HT1080 (cell line): ENCODE measurements at regions not wholly inside any gene's neighbourhood (a gene's known extent, or its start where the extent isn't known, plus 50 kb on each side); places are given as distances from the start of the nearest gene placed in this dataset.

Source experiments
- DNase-seq: peaks from one replicate; pipeline ENCODE4 v3.0.0-alpha.2; 2015; ENCODE audit warnings: low read depth

GRCh38 chr2:64704161-64704560, 50.4 kb upstream of the SERTAD2 start:
- DNase-seq = no peak

- no peak for DNase-seq
Observed at GRCh38 chr2:64704996-64705395, 51.3 kb upstream of the SERTAD2 start.

DNA sequence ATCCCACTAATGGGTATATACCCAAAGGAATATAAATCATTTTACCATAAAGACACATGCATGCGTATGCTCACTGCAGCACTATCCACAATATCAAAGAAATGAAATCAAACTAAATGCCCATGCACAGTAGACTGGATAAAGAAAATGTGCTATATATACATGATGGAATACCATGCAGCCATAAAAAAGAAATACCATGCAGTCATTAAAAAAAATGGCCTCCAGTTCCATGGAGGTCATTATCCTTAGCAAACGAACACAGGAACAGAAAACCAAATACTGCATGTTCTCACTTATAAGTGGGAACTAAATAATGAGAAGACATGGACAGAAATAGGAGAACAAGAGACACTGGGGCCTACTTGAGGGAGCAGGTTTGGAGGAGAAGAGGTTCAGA, 53.6 kb upstream of the SERTAD2 start:
- DNase-seq = no peak

- DNase-seq = no peak
Observed at GRCh38 chr2:64708829-64709228, 55.1 kb upstream of the SERTAD2 start.

- peak; percentile 80 for DNase-seq
Observed at GRCh38 chr2:64711252-64711800, 57.6 kb upstream of the SERTAD2 start.

DNA sequence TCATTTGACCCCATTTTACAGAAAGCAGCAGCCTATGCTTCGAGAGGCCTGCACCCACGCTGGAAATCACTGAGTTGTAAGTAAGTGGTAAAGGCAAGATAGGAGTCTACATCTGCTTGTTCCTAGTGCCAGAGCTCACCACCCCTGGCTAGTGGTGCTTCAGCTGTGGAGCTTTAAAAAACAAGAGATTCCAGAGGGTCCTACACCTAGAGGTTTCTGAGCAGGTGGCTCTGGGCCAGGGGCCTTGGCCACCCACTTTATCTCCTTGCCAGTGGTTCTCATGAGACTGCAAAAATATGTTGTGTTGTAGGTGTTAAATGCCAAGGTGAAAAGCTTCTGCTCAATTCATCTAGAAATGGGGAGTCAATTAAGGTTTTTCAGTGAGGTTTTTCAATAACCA, 60.0 kb upstream of the SERTAD2 start:
- DNase-seq = no peak

GRCh38 chr2:64716569-64716968, 62.9 kb upstream of the SERTAD2 start:
- no peak for DNase-seq

DNA sequence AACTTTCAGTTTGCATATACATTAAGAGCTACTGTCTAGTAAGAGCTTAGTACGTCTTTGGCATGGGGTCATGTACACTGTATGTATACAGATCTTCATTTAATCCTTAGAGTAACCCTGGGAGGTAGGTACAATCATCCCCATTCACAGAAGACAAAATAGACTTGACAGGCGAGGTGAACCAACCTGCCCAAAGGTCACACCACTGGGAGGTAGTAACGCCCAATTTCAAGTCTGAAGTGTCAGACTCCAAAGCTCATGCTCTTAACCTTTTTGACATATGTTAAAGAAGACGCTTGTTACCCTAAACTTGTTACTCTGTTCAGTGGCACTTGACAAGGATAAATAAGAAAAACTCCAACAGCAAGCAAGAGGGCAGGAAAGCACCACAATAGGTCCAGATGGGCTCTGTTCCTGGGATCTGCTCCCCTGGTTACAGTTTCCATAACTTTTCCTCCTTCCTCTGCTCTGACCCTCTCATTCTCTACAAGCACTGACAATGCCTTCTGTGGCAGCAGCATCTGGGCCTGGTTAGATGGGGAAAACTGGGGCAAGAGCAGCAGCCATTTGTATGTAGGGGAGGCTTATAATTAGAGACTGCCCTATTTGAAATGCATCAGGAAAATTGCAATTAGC, 64.7 kb upstream of the SERTAD2 start:
- DNase-seq = no peak

DNA sequence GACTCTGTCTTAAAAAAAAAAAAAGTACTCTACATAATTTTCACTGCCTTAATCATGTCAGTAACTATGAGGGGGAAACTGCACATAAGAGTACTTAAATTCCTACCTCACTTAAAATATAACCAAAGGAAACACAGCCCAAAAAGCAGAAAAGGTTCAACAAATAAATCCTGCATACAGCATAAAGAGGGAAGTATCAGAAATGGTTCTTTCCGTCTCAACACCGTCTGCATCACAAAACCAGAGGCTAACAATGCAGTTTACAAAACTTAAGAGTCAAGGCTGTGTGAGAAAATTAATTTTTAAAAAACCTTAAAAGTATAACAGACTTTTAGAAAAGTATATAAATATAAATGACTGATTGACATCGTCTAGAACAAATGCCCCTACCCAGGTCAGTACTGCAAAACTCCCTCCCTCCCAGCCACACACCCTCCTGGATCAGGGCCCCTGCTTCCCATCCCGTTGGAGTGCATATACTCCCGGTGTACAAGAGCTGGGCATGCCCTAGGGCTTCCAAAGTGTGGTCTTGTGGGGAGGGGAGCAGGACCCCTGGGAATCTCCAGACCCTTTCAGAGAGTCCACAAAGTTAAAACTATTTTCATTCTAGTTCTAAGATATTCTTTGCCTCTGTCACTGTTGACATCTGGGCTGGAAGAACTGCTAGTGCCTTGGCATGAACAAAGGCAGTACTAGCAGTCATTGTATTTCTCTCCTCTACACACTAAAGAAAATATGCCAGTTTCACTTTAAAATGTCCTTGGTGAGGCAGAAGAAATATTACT, 67.0 kb upstream of the SERTAD2 start:
- DNase-seq = no peak

- no peak for DNase-seq
Observed at GRCh38 chr2:64721320-64721623, 67.6 kb upstream of the SERTAD2 start.

DNA sequence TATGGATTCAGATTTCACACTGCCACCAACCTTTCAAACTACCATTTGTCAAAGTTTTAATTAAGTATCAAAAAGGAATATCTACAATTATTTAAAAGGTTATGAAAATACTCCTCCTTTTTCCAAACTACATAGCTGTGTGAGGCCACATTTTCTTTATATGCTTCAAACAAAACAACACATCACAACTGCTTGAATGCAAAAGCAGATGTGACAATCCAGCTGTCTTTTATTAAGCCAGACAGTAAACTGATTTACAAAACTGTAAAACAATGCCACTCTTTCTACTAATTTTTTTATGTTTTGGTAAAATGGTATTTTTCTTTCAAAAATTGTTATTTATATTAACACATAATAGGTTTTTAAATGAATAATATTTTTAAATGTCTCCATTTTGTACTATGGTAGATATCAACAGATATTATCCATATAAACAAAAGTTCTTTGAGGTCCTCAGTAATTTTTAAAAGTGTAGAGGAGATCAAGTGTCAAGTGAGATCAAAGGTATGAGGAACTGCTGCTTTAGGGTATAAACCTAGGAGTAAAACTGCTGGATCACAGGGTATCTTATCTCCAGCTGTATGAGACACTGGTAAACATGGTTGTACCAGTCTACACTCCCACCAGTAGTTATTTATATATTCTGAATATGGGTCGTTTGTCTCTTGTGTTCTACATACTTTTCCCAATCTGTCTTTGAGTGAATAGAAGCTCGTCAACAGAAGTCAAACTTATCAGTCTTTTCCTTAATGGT, 68.8 kb upstream of the SERTAD2 start:
- DNase-seq = no peak

DNA sequence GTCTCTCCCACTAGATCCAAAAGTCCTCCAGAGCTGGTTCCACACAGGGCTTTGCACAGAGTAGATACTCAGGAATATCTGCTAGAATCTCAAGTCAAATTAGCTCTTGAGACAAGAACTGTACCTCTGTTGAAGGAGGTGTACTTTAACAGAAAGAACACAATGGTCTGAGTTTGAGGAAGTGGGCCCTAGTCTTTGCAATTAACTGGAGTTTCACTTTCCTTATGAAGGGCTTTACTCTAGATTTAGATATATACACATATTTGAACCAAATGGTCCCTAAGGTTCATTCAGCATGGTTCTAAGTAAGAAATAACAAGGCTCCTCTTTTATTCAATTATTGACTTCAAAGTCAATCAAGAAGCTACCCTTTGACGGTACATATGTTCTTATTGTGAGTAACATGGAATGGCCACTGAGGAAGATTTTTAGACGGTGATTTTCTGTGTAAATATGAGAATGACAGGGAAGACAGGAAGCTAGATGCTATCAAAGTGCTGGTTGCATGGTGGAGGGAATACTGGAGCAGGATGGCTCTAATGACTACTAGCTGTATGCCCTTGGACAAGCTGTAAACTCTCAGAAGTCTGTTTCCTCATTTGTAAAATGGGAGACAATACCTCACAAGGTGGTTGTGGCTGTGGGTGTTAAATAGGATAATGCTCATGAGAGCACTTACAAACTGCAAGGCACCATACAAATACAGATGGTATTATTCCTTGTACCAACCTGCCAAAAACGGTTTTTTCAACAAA, 73.5 kb upstream of the SERTAD2 start:
- no peak for DNase-seq

GRCh38 chr2:64727843-64728463, 74.2 kb upstream of the SERTAD2 start:
- no peak for DNase-seq

- DNase-seq = no peak
Observed at GRCh38 chr2:64730551-64731262, 77.0 kb upstream of the SERTAD2 start.

- no peak for DNase-seq
Observed at GRCh38 chr2:64731263-64731643, 77.5 kb upstream of the SERTAD2 start.

- DNase-seq = no peak
Observed at GRCh38 chr2:64731746-64732145, 78.0 kb upstream of the SERTAD2 start.

GRCh38 chr2:64732146-64732545, 78.4 kb upstream of the SERTAD2 start:
- no peak for DNase-seq

DNA sequence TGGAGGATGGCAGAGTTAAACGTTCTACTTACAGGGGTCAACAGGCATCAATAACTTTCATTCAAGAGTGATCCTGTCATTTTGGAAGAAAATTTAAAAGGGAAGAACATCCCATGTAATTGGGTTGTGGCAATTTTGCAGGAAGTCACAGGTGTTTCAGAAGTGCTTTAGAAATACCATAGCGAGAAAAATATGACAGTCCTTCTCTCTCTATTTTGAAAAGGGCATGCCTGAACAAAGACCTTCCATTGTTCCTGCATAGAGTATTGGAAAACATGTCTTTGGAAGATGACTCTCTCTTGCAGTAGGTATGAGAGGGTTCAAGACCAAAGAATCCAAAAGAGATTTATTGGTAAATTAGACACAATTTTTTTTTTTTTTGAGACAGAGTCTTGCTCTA, 81.8 kb upstream of the SERTAD2 start:
- no peak for DNase-seq

- no peak for DNase-seq
Observed at GRCh38 chr2:64737547-64737946, 83.8 kb upstream of the SERTAD2 start.

- no peak for DNase-seq
Observed at GRCh38 chr2:64738026-64738425, 84.3 kb upstream of the SERTAD2 start.

- no peak for DNase-seq
Observed at GRCh38 chr2:64742678-64743077, 89.0 kb upstream of the SERTAD2 start.
